Neural cell (in vitro differentiated cells): ENCODE measurements at regions not wholly inside any gene's neighbourhood (a gene's known extent, or its start where the extent isn't known, plus 50 kb on each side); places are given as distances from the start of the nearest gene placed in this dataset.

Experiments used
- EP300 ChIP-seq: fragments of 450-650 bp; conservative IDR thresholded peaks from 2 replicates; pipeline ENCODE4 v1.6.1; 2014; ENCODE audit warnings: antibody characterized with exemption, mild to moderate bottlenecking, moderate library complexity; ENCODE audit not compliant: poor library complexity, severe bottlenecking
- EZH2 ChIP-seq: fragments of 200-600, 300-800 bp; shearing (Covaris generic), sonication (generic); IDR thresholded peaks from 2 replicates; pipeline ENCODE4 v1.6.1; 2014; ENCODE audit warnings: antibody characterized with exemption, low read length, borderline replicate concordance, mild to moderate bottlenecking; ENCODE audit not compliant: insufficient read depth, poor library complexity, severe bottlenecking
- MXI1 ChIP-seq: fragments of 450-650 bp; conservative IDR thresholded peaks from 2 replicates; pipeline ENCODE4 v1.6.1; 2014; ENCODE audit warnings: antibody characterized with exemption, mild to moderate bottlenecking; ENCODE audit not compliant: poor library complexity, severe bottlenecking
- POLR2AphosphoS5 ChIP-seq: IDR thresholded peaks from 2 replicates; pipeline ENCODE4 v1.6.1; 2012
- SMC3 ChIP-seq: fragments of 450-650 bp; conservative IDR thresholded peaks from 2 replicates; pipeline ENCODE4 v1.6.1; 2014; ENCODE audit warnings: antibody characterized with exemption, mild to moderate bottlenecking, moderate library complexity; ENCODE audit not compliant: poor library complexity
- TAF1 ChIP-seq: IDR thresholded peaks from 2 replicates; pipeline ENCODE4 v1.6.1; 2012; ENCODE audit warnings: low read depth
- TF ChIP-seq, protein P1 (sequence below): fragments of 450-650 bp; IDR thresholded peaks from 2 replicates; pipeline ENCODE4 v1.5.1; 2014; ENCODE audit warnings: antibody characterized with exemption, mild to moderate bottlenecking, moderate library complexity; ENCODE audit not compliant: poor library complexity, severe bottlenecking
- TF ChIP-seq, protein P2 (sequence below): IDR thresholded peaks from 2 replicates; pipeline ENCODE4 v1.6.1; 2012; ENCODE audit warnings: borderline replicate concordance

DNA sequence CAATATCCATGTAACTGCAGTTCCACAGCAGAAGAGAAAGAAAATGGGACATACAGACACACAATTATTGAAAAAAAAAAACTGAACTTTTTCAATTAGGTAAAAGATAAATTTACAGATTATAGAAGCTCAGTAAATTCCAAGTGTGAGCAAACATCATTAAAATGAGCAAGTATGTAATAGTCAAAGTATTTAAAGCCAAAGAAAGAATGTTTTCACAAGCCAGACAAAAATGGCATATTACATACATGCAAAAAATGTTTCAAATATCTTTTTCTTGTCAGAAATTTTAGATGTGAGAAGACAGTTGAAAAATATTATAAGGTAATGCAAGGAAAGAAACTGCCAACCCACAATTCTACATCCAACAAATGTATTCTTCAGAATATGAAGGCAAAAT lies 150.2 kb upstream of the AKR1E2 start:
- TF ChIP-seq POLR2AphosphoS5, result no peak
- TF ChIP-seq, protein P1, sequence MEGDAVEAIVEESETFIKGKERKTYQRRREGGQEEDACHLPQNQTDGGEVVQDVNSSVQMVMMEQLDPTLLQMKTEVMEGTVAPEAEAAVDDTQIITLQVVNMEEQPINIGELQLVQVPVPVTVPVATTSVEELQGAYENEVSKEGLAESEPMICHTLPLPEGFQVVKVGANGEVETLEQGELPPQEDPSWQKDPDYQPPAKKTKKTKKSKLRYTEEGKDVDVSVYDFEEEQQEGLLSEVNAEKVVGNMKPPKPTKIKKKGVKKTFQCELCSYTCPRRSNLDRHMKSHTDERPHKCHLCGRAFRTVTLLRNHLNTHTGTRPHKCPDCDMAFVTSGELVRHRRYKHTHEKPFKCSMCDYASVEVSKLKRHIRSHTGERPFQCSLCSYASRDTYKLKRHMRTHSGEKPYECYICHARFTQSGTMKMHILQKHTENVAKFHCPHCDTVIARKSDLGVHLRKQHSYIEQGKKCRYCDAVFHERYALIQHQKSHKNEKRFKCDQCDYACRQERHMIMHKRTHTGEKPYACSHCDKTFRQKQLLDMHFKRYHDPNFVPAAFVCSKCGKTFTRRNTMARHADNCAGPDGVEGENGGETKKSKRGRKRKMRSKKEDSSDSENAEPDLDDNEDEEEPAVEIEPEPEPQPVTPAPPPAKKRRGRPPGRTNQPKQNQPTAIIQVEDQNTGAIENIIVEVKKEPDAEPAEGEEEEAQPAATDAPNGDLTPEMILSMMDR, result no peak
- TF ChIP-seq, protein P2, sequence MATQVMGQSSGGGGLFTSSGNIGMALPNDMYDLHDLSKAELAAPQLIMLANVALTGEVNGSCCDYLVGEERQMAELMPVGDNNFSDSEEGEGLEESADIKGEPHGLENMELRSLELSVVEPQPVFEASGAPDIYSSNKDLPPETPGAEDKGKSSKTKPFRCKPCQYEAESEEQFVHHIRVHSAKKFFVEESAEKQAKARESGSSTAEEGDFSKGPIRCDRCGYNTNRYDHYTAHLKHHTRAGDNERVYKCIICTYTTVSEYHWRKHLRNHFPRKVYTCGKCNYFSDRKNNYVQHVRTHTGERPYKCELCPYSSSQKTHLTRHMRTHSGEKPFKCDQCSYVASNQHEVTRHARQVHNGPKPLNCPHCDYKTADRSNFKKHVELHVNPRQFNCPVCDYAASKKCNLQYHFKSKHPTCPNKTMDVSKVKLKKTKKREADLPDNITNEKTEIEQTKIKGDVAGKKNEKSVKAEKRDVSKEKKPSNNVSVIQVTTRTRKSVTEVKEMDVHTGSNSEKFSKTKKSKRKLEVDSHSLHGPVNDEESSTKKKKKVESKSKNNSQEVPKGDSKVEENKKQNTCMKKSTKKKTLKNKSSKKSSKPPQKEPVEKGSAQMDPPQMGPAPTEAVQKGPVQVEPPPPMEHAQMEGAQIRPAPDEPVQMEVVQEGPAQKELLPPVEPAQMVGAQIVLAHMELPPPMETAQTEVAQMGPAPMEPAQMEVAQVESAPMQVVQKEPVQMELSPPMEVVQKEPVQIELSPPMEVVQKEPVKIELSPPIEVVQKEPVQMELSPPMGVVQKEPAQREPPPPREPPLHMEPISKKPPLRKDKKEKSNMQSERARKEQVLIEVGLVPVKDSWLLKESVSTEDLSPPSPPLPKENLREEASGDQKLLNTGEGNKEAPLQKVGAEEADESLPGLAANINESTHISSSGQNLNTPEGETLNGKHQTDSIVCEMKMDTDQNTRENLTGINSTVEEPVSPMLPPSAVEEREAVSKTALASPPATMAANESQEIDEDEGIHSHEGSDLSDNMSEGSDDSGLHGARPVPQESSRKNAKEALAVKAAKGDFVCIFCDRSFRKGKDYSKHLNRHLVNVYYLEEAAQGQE, result no peak
- TF ChIP-seq EZH2, result no peak
- TF ChIP-seq SMC3, result no peak
- no peak for TF ChIP-seq MXI1
- TF ChIP-seq TAF1, result no peak
- TF ChIP-seq EP300, result no peak
